Neural cell (in vitro differentiated cells): ENCODE measurements at regions not wholly inside any gene's neighbourhood (a gene's known extent, or its start where the extent isn't known, plus 50 kb on each side); places are given as distances from the start of the nearest gene placed in this dataset.

ENCODE experiments used
- EP300 ChIP-seq: fragments of 450-650 bp; conservative IDR thresholded peaks from 2 replicates; pipeline ENCODE4 v1.6.1; 2014; ENCODE audit warnings: antibody characterized with exemption, mild to moderate bottlenecking, moderate library complexity; ENCODE audit not compliant: poor library complexity, severe bottlenecking
- EZH2 ChIP-seq: fragments of 200-600, 300-800 bp; shearing (Covaris generic), sonication (generic); IDR thresholded peaks from 2 replicates; pipeline ENCODE4 v1.6.1; 2014; ENCODE audit warnings: antibody characterized with exemption, low read length, borderline replicate concordance, mild to moderate bottlenecking; ENCODE audit not compliant: insufficient read depth, poor library complexity, severe bottlenecking
- MXI1 ChIP-seq: fragments of 450-650 bp; conservative IDR thresholded peaks from 2 replicates; pipeline ENCODE4 v1.6.1; 2014; ENCODE audit warnings: antibody characterized with exemption, mild to moderate bottlenecking; ENCODE audit not compliant: poor library complexity, severe bottlenecking
- POLR2AphosphoS5 ChIP-seq: IDR thresholded peaks from 2 replicates; pipeline ENCODE4 v1.6.1; 2012
- RAD21 ChIP-seq: fragments of 450-650 bp; conservative IDR thresholded peaks from 2 replicates; pipeline ENCODE4 v1.6.1; 2014; ENCODE audit warnings: antibody characterized with exemption, mild to moderate bottlenecking, moderate library complexity
- SMC3 ChIP-seq: fragments of 450-650 bp; conservative IDR thresholded peaks from 2 replicates; pipeline ENCODE4 v1.6.1; 2014; ENCODE audit warnings: antibody characterized with exemption, mild to moderate bottlenecking, moderate library complexity; ENCODE audit not compliant: poor library complexity
- TAF1 ChIP-seq: IDR thresholded peaks from 2 replicates; pipeline ENCODE4 v1.6.1; 2012; ENCODE audit warnings: low read depth
- TF ChIP-seq, protein P1 (sequence below): fragments of 450-650 bp; IDR thresholded peaks from 2 replicates; pipeline ENCODE4 v1.5.1; 2014; ENCODE audit warnings: antibody characterized with exemption, mild to moderate bottlenecking, moderate library complexity; ENCODE audit not compliant: poor library complexity, severe bottlenecking
- TF ChIP-seq, protein P2 (sequence below): IDR thresholded peaks from 2 replicates; pipeline ENCODE4 v1.6.1; 2012; ENCODE audit warnings: borderline replicate concordance

DNA sequence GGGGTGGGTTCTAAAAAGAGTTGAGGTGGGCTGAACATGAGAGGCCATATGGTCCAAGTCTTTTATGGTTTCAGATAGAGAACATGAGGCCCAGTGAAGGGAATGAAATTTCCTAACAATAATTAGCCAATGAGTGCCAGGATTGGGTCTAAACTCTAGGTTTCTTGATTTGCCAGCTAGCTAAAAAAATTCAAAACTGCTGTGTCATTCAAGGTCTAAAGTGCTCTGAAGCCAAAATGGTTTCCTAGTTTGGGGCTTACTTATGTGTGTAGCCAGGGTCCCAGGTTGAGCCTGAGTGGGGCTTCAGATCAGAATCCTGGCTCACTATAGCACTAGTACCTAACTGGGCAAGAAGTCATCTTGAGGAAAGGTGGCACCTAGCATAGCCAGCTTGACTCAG is 55.3 kb upstream of the SYN2 start:
- TF ChIP-seq, protein P1, sequence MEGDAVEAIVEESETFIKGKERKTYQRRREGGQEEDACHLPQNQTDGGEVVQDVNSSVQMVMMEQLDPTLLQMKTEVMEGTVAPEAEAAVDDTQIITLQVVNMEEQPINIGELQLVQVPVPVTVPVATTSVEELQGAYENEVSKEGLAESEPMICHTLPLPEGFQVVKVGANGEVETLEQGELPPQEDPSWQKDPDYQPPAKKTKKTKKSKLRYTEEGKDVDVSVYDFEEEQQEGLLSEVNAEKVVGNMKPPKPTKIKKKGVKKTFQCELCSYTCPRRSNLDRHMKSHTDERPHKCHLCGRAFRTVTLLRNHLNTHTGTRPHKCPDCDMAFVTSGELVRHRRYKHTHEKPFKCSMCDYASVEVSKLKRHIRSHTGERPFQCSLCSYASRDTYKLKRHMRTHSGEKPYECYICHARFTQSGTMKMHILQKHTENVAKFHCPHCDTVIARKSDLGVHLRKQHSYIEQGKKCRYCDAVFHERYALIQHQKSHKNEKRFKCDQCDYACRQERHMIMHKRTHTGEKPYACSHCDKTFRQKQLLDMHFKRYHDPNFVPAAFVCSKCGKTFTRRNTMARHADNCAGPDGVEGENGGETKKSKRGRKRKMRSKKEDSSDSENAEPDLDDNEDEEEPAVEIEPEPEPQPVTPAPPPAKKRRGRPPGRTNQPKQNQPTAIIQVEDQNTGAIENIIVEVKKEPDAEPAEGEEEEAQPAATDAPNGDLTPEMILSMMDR = no peak
- TF ChIP-seq SMC3 (no peak), EZH2 (no peak), RAD21 (no peak), EP300 (no peak), POLR2AphosphoS5 (no peak), TAF1 (no peak), MXI1 (no peak)
- TF ChIP-seq, protein P2, sequence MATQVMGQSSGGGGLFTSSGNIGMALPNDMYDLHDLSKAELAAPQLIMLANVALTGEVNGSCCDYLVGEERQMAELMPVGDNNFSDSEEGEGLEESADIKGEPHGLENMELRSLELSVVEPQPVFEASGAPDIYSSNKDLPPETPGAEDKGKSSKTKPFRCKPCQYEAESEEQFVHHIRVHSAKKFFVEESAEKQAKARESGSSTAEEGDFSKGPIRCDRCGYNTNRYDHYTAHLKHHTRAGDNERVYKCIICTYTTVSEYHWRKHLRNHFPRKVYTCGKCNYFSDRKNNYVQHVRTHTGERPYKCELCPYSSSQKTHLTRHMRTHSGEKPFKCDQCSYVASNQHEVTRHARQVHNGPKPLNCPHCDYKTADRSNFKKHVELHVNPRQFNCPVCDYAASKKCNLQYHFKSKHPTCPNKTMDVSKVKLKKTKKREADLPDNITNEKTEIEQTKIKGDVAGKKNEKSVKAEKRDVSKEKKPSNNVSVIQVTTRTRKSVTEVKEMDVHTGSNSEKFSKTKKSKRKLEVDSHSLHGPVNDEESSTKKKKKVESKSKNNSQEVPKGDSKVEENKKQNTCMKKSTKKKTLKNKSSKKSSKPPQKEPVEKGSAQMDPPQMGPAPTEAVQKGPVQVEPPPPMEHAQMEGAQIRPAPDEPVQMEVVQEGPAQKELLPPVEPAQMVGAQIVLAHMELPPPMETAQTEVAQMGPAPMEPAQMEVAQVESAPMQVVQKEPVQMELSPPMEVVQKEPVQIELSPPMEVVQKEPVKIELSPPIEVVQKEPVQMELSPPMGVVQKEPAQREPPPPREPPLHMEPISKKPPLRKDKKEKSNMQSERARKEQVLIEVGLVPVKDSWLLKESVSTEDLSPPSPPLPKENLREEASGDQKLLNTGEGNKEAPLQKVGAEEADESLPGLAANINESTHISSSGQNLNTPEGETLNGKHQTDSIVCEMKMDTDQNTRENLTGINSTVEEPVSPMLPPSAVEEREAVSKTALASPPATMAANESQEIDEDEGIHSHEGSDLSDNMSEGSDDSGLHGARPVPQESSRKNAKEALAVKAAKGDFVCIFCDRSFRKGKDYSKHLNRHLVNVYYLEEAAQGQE = no peak
